Stimulated activated CD8-positive, alpha-beta memory T cell treated with anti-CD3 and anti-CD28 coated beads, Interleukin-15, amount 100 ng/mL, for 4 hours (primary cell): ENCODE measurements at regions not wholly inside any gene's neighbourhood (a gene's known extent, or its start where the extent isn't known, plus 50 kb on each side); places are given as distances from the start of the nearest gene placed in this dataset.

Experiments used
- DNase-seq, 2 donors: peaks; one replicate each; pipeline ENCODE4 v3.0.0-alpha.2; 2020; ENCODE audit warnings: low read depth in 2 of 2

- DNase-seq: no peak
Observed at GRCh38 chr17:79470754-79471153, 140.1 kb downstream of the RBFOX3 start.

- no peak for DNase-seq
Observed at GRCh38 chr17:79469646-79470045, 141.2 kb downstream of the RBFOX3 start.

- no peak for DNase-seq
Observed at GRCh38 chr17:79468183-79468944, 142.5 kb downstream of the RBFOX3 start.

GRCh38 chr17:79466562-79467350, 144.1 kb downstream of the RBFOX3 start:
- DNase-seq: no peak

GRCh38 chr17:79465681-79466025, 145.2 kb downstream of the RBFOX3 start:
- DNase-seq: no peak

GRCh38 chr17:79465011-79465680, 145.7 kb downstream of the RBFOX3 start:
- DNase-seq: no peak

GRCh38 chr17:79464318-79465010, 146.4 kb downstream of the RBFOX3 start:
- DNase-seq: no peak

GRCh38 chr17:79463421-79464317, 147.2 kb downstream of the RBFOX3 start:
- no peak for DNase-seq

- no peak for DNase-seq
Observed at GRCh38 chr17:79461041-79461440, 149.8 kb downstream of the RBFOX3 start.

- no peak for DNase-seq
Observed at GRCh38 chr17:79459846-79460245, 151.0 kb downstream of the RBFOX3 start.

- no peak for DNase-seq
Observed at GRCh38 chr17:79459003-79459655, 151.7 kb downstream of the RBFOX3 start.

- no peak for DNase-seq
Observed at GRCh38 chr17:79458356-79458755, 152.5 kb downstream of the RBFOX3 start.

- DNase-seq: no peak
Observed at GRCh38 chr17:79457889-79458288, 153.0 kb downstream of the RBFOX3 start.

GRCh38 chr17:79457376-79457775, 153.5 kb downstream of the RBFOX3 start:
- DNase-seq: no peak

GRCh38 chr17:79455636-79456035, 155.2 kb downstream of the RBFOX3 start:
- no peak for DNase-seq

- DNase-seq: no peak
Observed at GRCh38 chr17:79454826-79455225, 156.0 kb downstream of the RBFOX3 start.

GRCh38 chr17:79453481-79453880, 157.4 kb downstream of the RBFOX3 start:
- DNase-seq: no peak

- DNase-seq: no peak
Observed at GRCh38 chr17:79452706-79453105, 158.1 kb downstream of the RBFOX3 start.

GRCh38 chr17:79451167-79451566, 159.7 kb downstream of the RBFOX3 start:
- no peak for DNase-seq

GRCh38 chr17:79446399-79447009, 164.3 kb downstream of the RBFOX3 start:
- no peak for DNase-seq
